ENCODE measurements at regions not wholly inside any gene's neighbourhood (a gene's known extent, or its start where the extent isn't known, plus 50 kb on each side); places are given as distances from the start of the nearest gene placed in this dataset.

- no peak overlapping the region for H3K56ac ChIP-seq (replicated peaks; ENCODE audit: insufficient read length, low read depth, low read length)
- no peaks in the 10 kb centered on the region for H3K79me2 ChIP-seq (ENCODE audit: control insufficient read depth in 1 of 2, insufficient read depth in 2 of 2, low read length in 2 of 2)
- H3K23me2 ChIP-seq (ENCODE audit: low read depth, low read length), result no peaks in the 10 kb centered on the region; the same call in 1 of the 2 replicates
- no peak overlapping the region for H3K9ac ChIP-seq (replicated peaks in 1 of 4; ENCODE audit: extremely low read depth in 1 of 4, low read depth in 3 of 4, low read length in 3 of 4)
- no peak overlapping the region for H3K18ac ChIP-seq (ENCODE audit: extremely low read depth, low read length)
- H3K27me3 ChIP-seq (replicated peaks in 1 of 4; ENCODE audit: control insufficient read depth in 3 of 4, extremely low read depth in 1 of 4, insufficient read depth in 3 of 4, low read length in 3 of 4), result no peaks in the 10 kb centered on the region
- no peak overlapping the region for H2BK20ac ChIP-seq (ENCODE audit: low read length)
- H4K5ac ChIP-seq (ENCODE audit: insufficient read length, low read depth, low read length), result no peak overlapping the region
- DNase-seq (ENCODE audit: low read depth in 1 of 2, low spot score in 2 of 2) (no peak), FAIRE-seq (no peak)
- H3K9me3 ChIP-seq (ENCODE audit: insufficient read depth in 2 of 2, low read depth in 1 of 2, low read length in 1 of 2), result no peaks in the 10 kb centered on the region
- POLR2A ChIA-PET (ENCODE audit: partially characterized antibody), result no interaction called here
- H3K4me3 ChIP-seq (ENCODE audit: extremely low read depth in 1 of 4, insufficient read depth in 2 of 4, low read depth in 3 of 4, low read length in 4 of 4), result no peak overlapping the region
- H4K20me1 ChIP-seq (replicated peaks in 1 of 2; ENCODE audit: control insufficient read depth in 1 of 2, insufficient read depth in 2 of 2, low read length in 2 of 2), result no peaks in the 10 kb centered on the region
- no peak overlapping the region for H4K8ac ChIP-seq (ENCODE audit: extremely low read depth, insufficient read depth, low read length)
- no peak overlapping the region for H2BK15ac ChIP-seq (ENCODE audit: low read length)
- H2BK5ac ChIP-seq (ENCODE audit: low read depth, low read length), result no peak overlapping the region
- H3K4ac ChIP-seq (replicated peaks; ENCODE audit: insufficient read length, low read depth, low read length), result no peak overlapping the region
- H2BK120ac ChIP-seq (replicated peaks; ENCODE audit: low read depth, low read length), result no peak overlapping the region
- H3K4me1 ChIP-seq (replicated peaks in 1 of 4; ENCODE audit: control insufficient read depth in 3 of 4, insufficient read depth in 4 of 4, low read length in 3 of 4), result peaks cover 0 to 3% (median 0%) of the 10 kb centered on the region in 4 experiments; a peak in 1 of 7 replicates
- CTCF ChIA-PET (ENCODE audit: partially characterized antibody), result no interaction called here
- no peak overlapping the region for H3K23ac ChIP-seq (ENCODE audit: insufficient read length)
- H3K14ac ChIP-seq (ENCODE audit: insufficient read length), result no peak overlapping the region
- no peaks in the 10 kb centered on the region for H3K36me3 ChIP-seq (ENCODE audit: control insufficient read depth in 2 of 4, insufficient read depth in 4 of 4, low read length in 3 of 4)
- H2AK5ac ChIP-seq (ENCODE audit: low read depth, low read length), result no peak overlapping the region
- no peak overlapping the region for H2AFZ ChIP-seq (ENCODE audit: low read length)
- H4K91ac ChIP-seq (replicated peaks; ENCODE audit: insufficient read length, low read length), result no peak overlapping the region
- H2BK12ac ChIP-seq (ENCODE audit: low read depth, low read length), result no peak overlapping the region
- no peaks in the 10 kb centered on the region for H3K79me1 ChIP-seq (ENCODE audit: low read depth, low read length)
- no peak overlapping the region for H3K27ac ChIP-seq (ENCODE audit: low read depth, low read length)
- H3K4me2 ChIP-seq (ENCODE audit: insufficient read depth in 1 of 2, low read depth in 2 of 2, low read length in 2 of 2), result no peak overlapping the region
- TF ChIP-seq SIX5 (IDR thresholded peaks at IDR 0.05; ENCODE audit: low read depth, low read length) (peak; percentile 36), E2F6 (IDR thresholded peaks at IDR 0.05) (peak; percentile 30; the same call in 1 of the 2 replicates), ATF3 (IDR thresholded peaks at IDR 0.05; ENCODE audit: insufficient read depth, low read depth, low read length) (no peak), RBBP5 (IDR thresholded peaks at IDR 0.05; ENCODE audit: borderline replicate concordance, low read depth, low read length) (no peak), SRF (IDR thresholded peaks at IDR 0.05; ENCODE audit: low read depth, low read length) (peak; percentile 69; the same call in 1 of the 2 replicates), TEAD4 (IDR thresholded peaks at IDR 0.05; ENCODE audit: low read depth, low read length) (no peak), USF2 (IDR thresholded peaks at IDR 0.05; ENCODE audit: low read length) (peak; percentile 82), JUND (IDR thresholded peaks at IDR 0.05; ENCODE audit: low read length) (no peak)
Observed at GRCh38 chr3:157914882-157915281, 191.3 kb downstream of the SHOX2 start.
